PFSK-1 (cell line): ENCODE measurements at regions not wholly inside any gene's neighbourhood (a gene's known extent, or its start where the extent isn't known, plus 50 kb on each side); places are given as distances from the start of the nearest gene placed in this dataset.

Source experiments
- FOXP2 ChIP-seq: optimal IDR thresholded peaks from 2 replicates; pipeline ENCODE3; 2011; ENCODE audit warnings: borderline replicate concordance, control low read depth, inconsistent platforms; ENCODE audit not compliant: insufficient read depth; ENCODE audit errors: extremely low read length, extremely low read depth
- POLR2AphosphoS5 ChIP-seq: IDR thresholded peaks from 2 replicates; pipeline ENCODE4 v1.6.1; 2012; ENCODE audit warnings: low read depth, mild to moderate bottlenecking, control low read depth, low read length, moderate library complexity
- SIN3A ChIP-seq: IDR thresholded peaks from 2 replicates; pipeline ENCODE4 v1.6.1; 2012; ENCODE audit warnings: mild to moderate bottlenecking, low read length, moderate library complexity, borderline replicate concordance; ENCODE audit not compliant: insufficient read depth
- TAF1 ChIP-seq: IDR thresholded peaks from 2 replicates; pipeline ENCODE4 v1.6.1; 2012; ENCODE audit warnings: low read length, control low read depth, borderline replicate concordance; ENCODE audit not compliant: insufficient read depth
- TF ChIP-seq, protein P1 (sequence below), 2 experiments: IDR thresholded peaks; 2 replicates each; pipeline versions ENCODE4 v1.6.1 to v1.8.0; 2011 to 2012; ENCODE audit warnings: low read depth in 2 of 2, low read length in 2 of 2, control low read depth in 1 of 2, inconsistent platforms in 1 of 2, mild to moderate bottlenecking in 1 of 2, moderate library complexity in 1 of 2; ENCODE audit not compliant: insufficient read depth in 1 of 2

DNA sequence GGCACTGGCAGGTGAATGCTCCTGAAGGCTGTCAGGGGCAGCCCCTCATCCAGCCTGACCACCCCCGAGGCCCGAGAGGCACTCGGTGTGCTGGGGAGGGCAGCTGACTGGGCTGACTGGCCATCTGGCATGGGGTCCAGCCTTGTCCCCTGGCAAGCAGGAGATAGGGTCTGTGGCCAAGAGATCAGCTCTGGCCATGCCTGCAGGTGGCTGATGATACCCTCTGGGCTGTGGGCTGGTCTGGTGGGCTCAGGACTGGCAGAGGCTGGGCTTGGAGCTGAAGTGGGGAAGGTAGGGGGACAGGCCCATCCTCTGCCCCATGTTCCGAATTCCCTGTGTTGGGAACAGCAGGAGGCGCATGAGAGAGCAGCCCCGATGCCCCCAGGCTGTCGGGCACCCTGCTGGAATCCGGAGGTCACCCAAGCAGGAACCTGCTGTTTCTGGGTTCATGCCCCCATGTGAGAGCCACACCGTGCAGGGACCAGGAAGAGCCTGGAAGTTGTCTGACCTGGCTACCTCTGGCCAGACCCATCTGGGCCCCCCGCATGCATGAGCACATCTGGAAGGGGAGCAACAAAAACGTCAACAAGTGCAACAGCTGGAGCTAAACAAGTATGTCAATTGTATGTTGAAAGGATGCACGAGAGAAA lies 527.0 kb downstream of the TBC1D22A start:
- TF ChIP-seq FOXP2 (no peak), POLR2AphosphoS5 (no peak), TAF1 (no peak), SIN3A (no peak)
- TF ChIP-seq, protein P1, sequence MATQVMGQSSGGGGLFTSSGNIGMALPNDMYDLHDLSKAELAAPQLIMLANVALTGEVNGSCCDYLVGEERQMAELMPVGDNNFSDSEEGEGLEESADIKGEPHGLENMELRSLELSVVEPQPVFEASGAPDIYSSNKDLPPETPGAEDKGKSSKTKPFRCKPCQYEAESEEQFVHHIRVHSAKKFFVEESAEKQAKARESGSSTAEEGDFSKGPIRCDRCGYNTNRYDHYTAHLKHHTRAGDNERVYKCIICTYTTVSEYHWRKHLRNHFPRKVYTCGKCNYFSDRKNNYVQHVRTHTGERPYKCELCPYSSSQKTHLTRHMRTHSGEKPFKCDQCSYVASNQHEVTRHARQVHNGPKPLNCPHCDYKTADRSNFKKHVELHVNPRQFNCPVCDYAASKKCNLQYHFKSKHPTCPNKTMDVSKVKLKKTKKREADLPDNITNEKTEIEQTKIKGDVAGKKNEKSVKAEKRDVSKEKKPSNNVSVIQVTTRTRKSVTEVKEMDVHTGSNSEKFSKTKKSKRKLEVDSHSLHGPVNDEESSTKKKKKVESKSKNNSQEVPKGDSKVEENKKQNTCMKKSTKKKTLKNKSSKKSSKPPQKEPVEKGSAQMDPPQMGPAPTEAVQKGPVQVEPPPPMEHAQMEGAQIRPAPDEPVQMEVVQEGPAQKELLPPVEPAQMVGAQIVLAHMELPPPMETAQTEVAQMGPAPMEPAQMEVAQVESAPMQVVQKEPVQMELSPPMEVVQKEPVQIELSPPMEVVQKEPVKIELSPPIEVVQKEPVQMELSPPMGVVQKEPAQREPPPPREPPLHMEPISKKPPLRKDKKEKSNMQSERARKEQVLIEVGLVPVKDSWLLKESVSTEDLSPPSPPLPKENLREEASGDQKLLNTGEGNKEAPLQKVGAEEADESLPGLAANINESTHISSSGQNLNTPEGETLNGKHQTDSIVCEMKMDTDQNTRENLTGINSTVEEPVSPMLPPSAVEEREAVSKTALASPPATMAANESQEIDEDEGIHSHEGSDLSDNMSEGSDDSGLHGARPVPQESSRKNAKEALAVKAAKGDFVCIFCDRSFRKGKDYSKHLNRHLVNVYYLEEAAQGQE (IDR thresholded peaks at IDR 0.05; ENCODE audit: insufficient read depth in 1 of 2, low read depth in 2 of 2, low read length in 2 of 2): no peak

DNA sequence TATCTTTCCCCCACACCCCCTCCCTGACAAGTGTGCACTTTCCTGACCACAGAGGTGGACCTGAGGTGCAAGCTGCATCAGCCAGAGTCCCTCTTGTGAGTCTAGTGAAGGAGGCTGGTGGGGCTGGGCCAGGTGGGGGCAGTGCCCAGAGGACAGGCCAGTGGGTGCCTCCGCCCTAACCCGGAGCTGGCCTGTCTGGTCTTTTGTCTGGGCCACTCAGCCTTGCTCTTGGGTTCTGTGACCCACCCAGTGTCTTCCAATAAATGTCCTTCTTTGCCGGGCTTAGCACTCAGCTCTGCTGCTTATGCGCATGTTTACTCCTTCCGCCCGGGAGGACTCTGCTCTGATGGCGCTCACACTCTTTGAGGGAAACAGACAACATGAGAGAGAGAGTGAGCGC lies 526.2 kb downstream of the TBC1D22A start:
- no peak for TF ChIP-seq TAF1
- TF ChIP-seq, protein P1 (IDR thresholded peaks at IDR 0.05; ENCODE audit: insufficient read depth in 1 of 2, low read depth in 2 of 2, low read length in 2 of 2): no peak
- TF ChIP-seq POLR2AphosphoS5: no peak
- TF ChIP-seq FOXP2: no peak
- TF ChIP-seq SIN3A: no peak

DNA sequence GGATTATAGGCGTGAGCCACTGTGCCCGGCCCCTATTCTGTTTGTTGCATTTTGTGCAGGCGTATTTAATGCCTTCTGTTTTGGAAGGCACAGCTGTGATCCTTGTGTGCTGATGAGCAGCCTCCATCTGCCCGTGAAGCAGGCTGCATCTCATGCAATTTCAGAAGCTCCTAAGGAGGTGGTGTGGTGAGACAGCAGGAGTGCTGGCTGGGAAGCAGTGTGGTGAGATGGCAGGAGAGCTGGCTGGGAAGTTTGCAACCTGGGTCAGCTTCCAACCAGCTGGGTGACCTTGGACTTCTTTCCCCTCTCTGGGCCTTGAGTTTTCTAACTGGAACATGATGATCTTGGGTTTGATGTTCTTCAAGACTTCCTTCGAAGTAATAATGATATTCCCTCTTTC lies 525.1 kb downstream of the TBC1D22A start:
- no peak for TF ChIP-seq FOXP2
- TF ChIP-seq POLR2AphosphoS5: no peak
- no peak for TF ChIP-seq SIN3A
- no peak for TF ChIP-seq TAF1
- TF ChIP-seq, protein P1 (IDR thresholded peaks at IDR 0.05; ENCODE audit: insufficient read depth in 1 of 2, low read depth in 2 of 2, low read length in 2 of 2): no peak

DNA sequence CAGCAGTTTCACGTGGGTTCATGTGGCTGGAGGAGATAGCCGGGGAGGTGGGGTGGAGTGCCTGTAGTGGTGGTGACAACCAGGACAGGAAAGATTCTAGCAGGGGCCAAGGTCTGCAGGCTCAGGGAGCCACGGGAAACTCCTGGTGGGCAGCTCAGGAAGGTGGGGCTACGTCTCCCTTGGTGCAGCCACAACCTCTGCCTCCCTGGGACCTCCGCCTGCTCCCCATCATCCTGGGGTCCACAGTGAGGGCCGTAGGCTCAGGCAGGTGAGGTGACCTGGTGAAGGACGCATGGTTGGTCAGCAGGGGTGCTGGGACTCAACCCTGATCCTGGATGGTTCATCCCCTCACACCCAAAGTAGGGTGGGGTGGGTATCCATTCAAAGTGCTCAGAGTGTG lies 524.1 kb downstream of the TBC1D22A start:
- TF ChIP-seq SIN3A (no peak), TAF1 (no peak), POLR2AphosphoS5 (no peak), FOXP2 (no peak)
- TF ChIP-seq, protein P1 (IDR thresholded peaks at IDR 0.05; ENCODE audit: insufficient read depth in 1 of 2, low read depth in 2 of 2, low read length in 2 of 2): no peak

DNA sequence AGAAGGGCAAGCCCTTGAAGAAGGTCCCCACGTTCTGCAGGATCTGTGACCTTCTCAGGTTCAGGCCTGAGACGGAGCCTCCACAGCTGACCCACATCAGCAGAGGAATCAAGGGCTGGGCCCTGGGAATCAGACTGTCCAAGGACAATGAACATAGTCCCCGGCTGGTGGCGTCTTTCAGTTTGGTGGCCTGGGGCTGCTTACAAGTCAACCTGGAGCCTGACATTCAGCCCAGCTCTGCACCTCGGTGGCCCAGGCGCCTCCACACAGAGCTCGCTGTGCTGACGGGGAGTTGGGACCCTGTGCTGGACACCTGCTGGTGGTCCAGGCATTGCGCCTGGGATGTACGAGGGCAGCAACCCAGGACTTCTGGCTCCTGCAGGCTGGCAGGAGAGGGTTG lies 523.5 kb downstream of the TBC1D22A start:
- TF ChIP-seq SIN3A (no peak), FOXP2 (no peak), POLR2AphosphoS5 (no peak), TAF1 (no peak)
- TF ChIP-seq, protein P1 (IDR thresholded peaks at IDR 0.05; ENCODE audit: insufficient read depth in 1 of 2, low read depth in 2 of 2, low read length in 2 of 2): no peak
